ENCODE measurements at regions not wholly inside any gene's neighbourhood (a gene's known extent, or its start where the extent isn't known, plus 50 kb on each side); places are given as distances from the start of the nearest gene placed in this dataset.

- no peak for TF ChIP-seq CREB1 (IDR thresholded peaks at IDR 0.05; ENCODE audit: low read depth)
- no peak for TF ChIP-seq YY1 (IDR thresholded peaks at IDR 0.05; ENCODE audit: low read depth)
- TF ChIP-seq NFIC (IDR thresholded peaks at IDR 0.05): no peak
- TF ChIP-seq CEBPB (IDR thresholded peaks at IDR 0.05): no peak
- no peak for TF ChIP-seq TEAD4 (IDR thresholded peaks at IDR 0.05)
- no peak for TF ChIP-seq EP300 (IDR thresholded peaks at IDR 0.05; ENCODE audit: borderline replicate concordance)
- no peak for TF ChIP-seq TCF12 (IDR thresholded peaks at IDR 0.05; ENCODE audit: low read depth)
- no peak for TF ChIP-seq ZBTB7A (IDR thresholded peaks at IDR 0.05; ENCODE audit: low read depth)
- TF ChIP-seq USF1 (IDR thresholded peaks at IDR 0.05): no peak
- no peak for TF ChIP-seq EGR1 (IDR thresholded peaks at IDR 0.05)
- TF ChIP-seq TAF1 (IDR thresholded peaks at IDR 0.05; ENCODE audit: low read depth): no peak
- TF ChIP-seq, protein P1, sequence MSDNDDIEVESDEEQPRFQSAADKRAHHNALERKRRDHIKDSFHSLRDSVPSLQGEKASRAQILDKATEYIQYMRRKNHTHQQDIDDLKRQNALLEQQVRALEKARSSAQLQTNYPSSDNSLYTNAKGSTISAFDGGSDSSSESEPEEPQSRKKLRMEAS (IDR thresholded peaks at IDR 0.05): no peak
- no peak for TF ChIP-seq RAD21 (IDR thresholded peaks at IDR 0.05; ENCODE audit: low read depth)
- TF ChIP-seq REST (IDR thresholded peaks at IDR 0.05; ENCODE audit: low read depth): no peak
- TF ChIP-seq FOXM1 (IDR thresholded peaks at IDR 0.05; ENCODE audit: borderline replicate concordance, low read depth): no peak
Measured at GRCh38 chr7:156152390-156152789, 340.1 kb upstream of the SHH start.

GRCh38 chr7:156151658-156152057 is 339.4 kb upstream of the SHH start:
- TF ChIP-seq TCF12 (IDR thresholded peaks at IDR 0.05; ENCODE audit: low read depth): no peak
- TF ChIP-seq EP300 (IDR thresholded peaks at IDR 0.05; ENCODE audit: borderline replicate concordance): no peak
- no peak for TF ChIP-seq CEBPB (IDR thresholded peaks at IDR 0.05)
- no peak for TF ChIP-seq YY1 (IDR thresholded peaks at IDR 0.05; ENCODE audit: low read depth)
- TF ChIP-seq USF1 (IDR thresholded peaks at IDR 0.05): no peak
- no peak for TF ChIP-seq NFIC (IDR thresholded peaks at IDR 0.05)
- no peak for TF ChIP-seq CREB1 (IDR thresholded peaks at IDR 0.05; ENCODE audit: low read depth)
- TF ChIP-seq, protein P1 (IDR thresholded peaks at IDR 0.05): no peak
- TF ChIP-seq TEAD4 (IDR thresholded peaks at IDR 0.05): no peak
- TF ChIP-seq TAF1 (IDR thresholded peaks at IDR 0.05; ENCODE audit: low read depth): no peak
- no peak for TF ChIP-seq ZBTB7A (IDR thresholded peaks at IDR 0.05; ENCODE audit: low read depth)
- no peak for TF ChIP-seq EGR1 (IDR thresholded peaks at IDR 0.05)
- no peak for TF ChIP-seq FOXM1 (IDR thresholded peaks at IDR 0.05; ENCODE audit: borderline replicate concordance, low read depth)
- TF ChIP-seq RAD21 (IDR thresholded peaks at IDR 0.05; ENCODE audit: low read depth): no peak
- no peak for TF ChIP-seq REST (IDR thresholded peaks at IDR 0.05; ENCODE audit: low read depth)

GRCh38 chr7:156151078-156151477 is 338.8 kb upstream of the SHH start:
- no peak for TF ChIP-seq REST (IDR thresholded peaks at IDR 0.05; ENCODE audit: low read depth)
- TF ChIP-seq TCF12 (IDR thresholded peaks at IDR 0.05; ENCODE audit: low read depth): no peak

GRCh38 chr7:156148995-156149394 is 336.7 kb upstream of the SHH start:
- no peak for TF ChIP-seq CREB1 (IDR thresholded peaks at IDR 0.05; ENCODE audit: low read depth)
- TF ChIP-seq TEAD4 (IDR thresholded peaks at IDR 0.05): no peak
- TF ChIP-seq TAF1 (IDR thresholded peaks at IDR 0.05; ENCODE audit: low read depth): no peak
- TF ChIP-seq EP300 (IDR thresholded peaks at IDR 0.05; ENCODE audit: borderline replicate concordance): no peak
- TF ChIP-seq ZBTB7A (IDR thresholded peaks at IDR 0.05; ENCODE audit: low read depth): no peak
- TF ChIP-seq CEBPB (IDR thresholded peaks at IDR 0.05): no peak
- TF ChIP-seq TCF12 (IDR thresholded peaks at IDR 0.05; ENCODE audit: low read depth): no peak
- TF ChIP-seq REST (IDR thresholded peaks at IDR 0.05; ENCODE audit: low read depth): no peak
- no peak for TF ChIP-seq USF1 (IDR thresholded peaks at IDR 0.05)
- TF ChIP-seq YY1 (IDR thresholded peaks at IDR 0.05; ENCODE audit: low read depth): no peak
- TF ChIP-seq FOXM1 (IDR thresholded peaks at IDR 0.05; ENCODE audit: borderline replicate concordance, low read depth): no peak
- no peak for TF ChIP-seq EGR1 (IDR thresholded peaks at IDR 0.05)
- TF ChIP-seq NFIC (IDR thresholded peaks at IDR 0.05): no peak
- TF ChIP-seq RAD21 (IDR thresholded peaks at IDR 0.05; ENCODE audit: low read depth): no peak
- TF ChIP-seq, protein P1 (IDR thresholded peaks at IDR 0.05): no peak

All from Ishikawa (cell line).